ENCODE measurements at regions not wholly inside any gene's neighbourhood (a gene's known extent, or its start where the extent isn't known, plus 50 kb on each side); places are given as distances from the start of the nearest gene placed in this dataset.

- TF ChIP-seq CTCF (IDR thresholded peaks at IDR 0.05) (no peak), POLR2A (IDR thresholded peaks at IDR 0.05) (no peak)
Measured at GRCh38 chr19:29442094-29442493, 83.7 kb upstream of the VSTM2B start.

Data from right lobe of liver (tissue), 4 donors.